Psoas muscle (tissue), 7 donors: ENCODE measurements at regions not wholly inside any gene's neighbourhood (a gene's known extent, or its start where the extent isn't known, plus 50 kb on each side); places are given as distances from the start of the nearest gene placed in this dataset.

ENCODE experiments used
- ATAC-seq, 4 donors: fragments of 200-7000 bp; cut with Tn5 transposase; one replicate each; pipeline ENCODE4 v1.9.1; 2020; ENCODE audit warnings: moderate library complexity in 3 of 4, mild to moderate bottlenecking in 2 of 4
- DNase-seq, 2 donors: peaks; one replicate each; pipeline ENCODE4 v3.0.0-alpha.2; 2020
- H3K27ac ChIP-seq: fragments of 200-600 bp; one replicate; pipeline ENCODE4 v1.8.0; 2022
- H3K27me3 ChIP-seq, 3 donors: fragments of 200-600 bp in 1 of 3; one replicate each; pipeline versions ENCODE4 v1.6.1 to v1.8.0; 2013 to 2022; ENCODE audit warnings: low read length in 2 of 3, mild to moderate bottlenecking in 2 of 3, moderate library complexity in 1 of 3; ENCODE audit not compliant: insufficient read depth in 3 of 3
- H3K36me3 ChIP-seq, 2 donors: fragments of 200-600 bp in 1 of 2; one replicate each; pipeline versions ENCODE4 v1.6.1 to v1.8.0; 2013 to 2022; ENCODE audit warnings: low read depth in 1 of 2, mild to moderate bottlenecking in 1 of 2, moderate library complexity in 1 of 2; ENCODE audit not compliant: insufficient read depth in 1 of 2
- H3K4me1 ChIP-seq: fragments of 200-600 bp; one replicate; pipeline ENCODE4 v1.8.0; 2022
- H3K4me3 ChIP-seq: fragments of 200-600 bp; one replicate; pipeline ENCODE4 v1.8.0; 2022; ENCODE audit warnings: mild to moderate bottlenecking
- H3K9me3 ChIP-seq: fragments of 200-600 bp; one replicate; pipeline ENCODE4 v1.8.0; 2022
- CTCF ChIP-seq: fragments of 200-600 bp; IDR thresholded peaks from one replicate; pipeline ENCODE4 v1.8.0; 2022; ENCODE audit warnings: antibody characterized with exemption
- WGBS, 3 donors: extraction: QIAGEN DNeasy Blood & Tissue Kit; methylation state at CpG; one replicate each; pipeline versions ENCODE4 v1.1.6 to v1.1.7; 2013; 5-methylcytosine and 5-hydroxymethylcytosine counted together
- intact Hi-C, 2 donors: fragments of 100-400 bp; cut with DNase I; formaldehyde crosslinking; loops; one replicate each; pipeline versions ENCODE4 v1.11.0 to v1.14.2; 2022
- donor health status: healthy with polysubstance abuse.
- donor health status: DM: no; HTN: no; CAD: no; lungs with moderate emphysema.
- donor health status: Bipolar disorder and iron deficiency.
- donor health status: healthy.
- donor health status: DM: yes; HTN: yes; CAD: no.
- donor health status: DM: no; HTN: no; CAD: no.
- donor health status: DM: yes; HTN: yes; CAD: no.

- 8 to 12% (median 11%) methylated on average over 12 of the region's 12 CpGs for WGBS, 3 donors
- DNase-seq (no peak), ATAC-seq (no peak)
- Histone ChIP-seq H3K4me1 (no peaks in the 10 kb centered on the region), H3K4me3 (no peak overlapping the region), H3K9me3 (no peaks in the 10 kb centered on the region), H3K27me3 (peaks cover 0 to 64% (median 21%) of the 10 kb centered on the region in 3 donors), H3K36me3 (no peaks in the 10 kb centered on the region), H3K27ac (no peak overlapping the region)
- intact Hi-C loops = no loop called here
- TF ChIP-seq CTCF = no peak
These were observed 55.7 kb upstream of the PTPRS start for GRCh38 chr19:5396096-5396939.

GRCh38 chr19:5396963-5397362 lies 56.4 kb upstream of the PTPRS start:
- DNase-seq (no peak), ATAC-seq (no peak)
- no peak for TF ChIP-seq CTCF
- 55 to 66% (median 57%) methylated on average over 3 of the region's 3 CpGs for WGBS, 3 donors
- Histone ChIP-seq H3K4me1 (no peaks in the 10 kb centered on the region), H3K4me3 (no peak overlapping the region), H3K27ac (no peak overlapping the region), H3K27me3 (peaks cover 0 to 60% (median 21%) of the 10 kb centered on the region in 3 donors), H3K36me3 (no peaks in the 10 kb centered on the region), H3K9me3 (no peaks in the 10 kb centered on the region)
- intact Hi-C loops = no loop called here

GRCh38 chr19:5397804-5398692 lies 57.2 kb upstream of the ZNRF4 start:
- intact Hi-C loops = no loop called here
- Histone ChIP-seq H3K27me3 (peaks cover 0 to 49% (median 23%) of the 10 kb centered on the region in 3 donors), H3K4me3 (no peak overlapping the region), H3K36me3 (no peaks in the 10 kb centered on the region), H3K27ac (no peak overlapping the region), H3K4me1 (no peaks in the 10 kb centered on the region), H3K9me3 (no peaks in the 10 kb centered on the region)
- TF ChIP-seq CTCF = no peak
- WGBS, 3 donors = 10 to 11% (median 11%) methylated on average over 18 of the region's 18 CpGs
- DNase-seq (no peak), ATAC-seq (no peak)

GRCh38 chr19:5398693-5399057 lies 56.5 kb upstream of the ZNRF4 start:
- no peak overlapping the region for H3K4me3 ChIP-seq
- no peak for TF ChIP-seq CTCF
- no peak overlapping the region for H3K27ac ChIP-seq
- H3K9me3 ChIP-seq = no peaks in the 10 kb centered on the region
- WGBS, 3 donors = 72 to 81% (median 75%) methylated on average over 3 of the region's 3 CpGs
- H3K36me3 ChIP-seq = no peaks in the 10 kb centered on the region
- H3K27me3 ChIP-seq = peaks cover 0 to 43% (median 20%) of the 10 kb centered on the region in 3 donors
- intact Hi-C loops = no loop called here
- no peaks in the 10 kb centered on the region for H3K4me1 ChIP-seq
- ATAC-seq = no peak
- no peak for DNase-seq
